IMR-90 (cell line): ENCODE measurements at regions not wholly inside any gene's neighbourhood (a gene's known extent, or its start where the extent isn't known, plus 50 kb on each side); places are given as distances from the start of the nearest gene placed in this dataset.

Experiments
- ATAC-seq: fragments of 200-7000 bp; cut with Tn5 transposase; 2 replicates; pipeline ENCODE4 v1.9.1; 2020; ENCODE audit warnings: low read depth, mild to moderate bottlenecking, moderate library complexity
- BruUV-seq: library from RNA; stranded (reverse); fragments of 400-500 nt; replicated peaks from 2 replicates; lab custom pipeline; 2021; lab: Mats Ljungman, UMichigan
- CTCF ChIA-PET: fragments of 300-600 bp; formaldehyde crosslinking; extraction: SDS; loops from one replicate; lab custom pipeline; 2021; ENCODE audit warnings: antibody characterized with exemption; lab: Yijun Ruan, JAX
- POLR2A ChIA-PET: fragments of 300-600 bp; sonication (Branson Sonifier 250); formaldehyde crosslinking; loops from one replicate; lab custom pipeline; 2022; ENCODE audit warnings: antibody characterized with exemption; ENCODE audit not compliant: unreplicated experiment; lab: Charles Lee
- DNase-seq: peaks from one replicate; pipeline ENCODE4 v3.0.0; 2013
- H2AFZ ChIP-seq: replicated peaks from 2 replicates; pipeline ENCODE3; 2013; ENCODE audit warnings: low read length, mild to moderate bottlenecking; ENCODE audit not compliant: poor library complexity
- H2AK5ac ChIP-seq: 2 replicates; pipeline ENCODE4 v1.6.1; 2013; ENCODE audit warnings: low read depth, low read length, inconsistent platforms
- H2AK9ac ChIP-seq: replicated peaks from 2 replicates; pipeline ENCODE3; 2013; ENCODE audit warnings: mild to moderate bottlenecking, low read depth, low read length, moderate library complexity; ENCODE audit not compliant: poor library complexity
- H2BK120ac ChIP-seq: 2 replicates; pipeline ENCODE4 v1.6.1; 2013; ENCODE audit warnings: low read depth, low read length, inconsistent platforms
- H2BK15ac ChIP-seq: 3 replicates; pipeline ENCODE4 v1.6.1; 2013; ENCODE audit warnings: low read depth, low read length, inconsistent platforms
- H2BK20ac ChIP-seq: 2 replicates; pipeline ENCODE4 v1.6.1; 2013; ENCODE audit warnings: low read depth, mild to moderate bottlenecking, inconsistent platforms, low read length, moderate library complexity
- H2BK5ac ChIP-seq: 2 replicates; pipeline ENCODE4 v1.6.1; 2013; ENCODE audit warnings: mild to moderate bottlenecking, low read depth, low read length, inconsistent platforms; ENCODE audit not compliant: poor library complexity, severe bottlenecking
- H3K14ac ChIP-seq: replicated peaks from 2 replicates; pipeline ENCODE4 v1.6.1; 2013; ENCODE audit warnings: low read depth, low read length, inconsistent platforms
- H3K18ac ChIP-seq: 2 replicates; pipeline ENCODE4 v1.6.1; 2013; ENCODE audit warnings: low read depth, low read length, control low read depth
- H3K23ac ChIP-seq: 2 replicates; pipeline ENCODE4 v1.6.1; 2013; ENCODE audit warnings: low read depth, low read length, inconsistent platforms
- H3K27ac ChIP-seq: 2 replicates; pipeline ENCODE4 v1.5.1; 2013; ENCODE audit warnings: mild to moderate bottlenecking, control low read depth, low read length; ENCODE audit not compliant: insufficient read depth
- H3K27me3 ChIP-seq: 2 replicates; pipeline ENCODE4 v1.6.1; 2013; ENCODE audit warnings: low read length; ENCODE audit not compliant: control insufficient read depth, insufficient read depth
- H3K36me3 ChIP-seq: 2 replicates; pipeline ENCODE4 v1.6.1; 2013; ENCODE audit warnings: low read length, mixed read lengths; ENCODE audit not compliant: control insufficient read depth, insufficient read depth
- H3K4ac ChIP-seq: 2 replicates; pipeline ENCODE4 v1.6.1; 2013; ENCODE audit warnings: low read depth, low read length, inconsistent platforms
- H3K4me1 ChIP-seq: 2 replicates; pipeline ENCODE4 v1.6.1; 2013; ENCODE audit warnings: low read length, mixed read lengths; ENCODE audit not compliant: control insufficient read depth, insufficient read depth
- H3K4me2 ChIP-seq: 2 replicates; pipeline ENCODE4 v1.6.1; 2013; ENCODE audit warnings: low read depth, mild to moderate bottlenecking, control low read depth, low read length, moderate library complexity
- H3K4me3 ChIP-seq: 2 replicates; pipeline ENCODE4 v1.5.1; 2013; ENCODE audit warnings: low read depth, mild to moderate bottlenecking, control low read depth, low read length, moderate library complexity; ENCODE audit not compliant: insufficient read depth
- H3K56ac ChIP-seq: 2 replicates; pipeline ENCODE4 v1.6.1; 2013; ENCODE audit warnings: low read length, inconsistent platforms; ENCODE audit not compliant: insufficient read depth; ENCODE audit errors: extremely low read depth
- H3K79me1 ChIP-seq, 2 experiments: 2 replicates each; pipeline ENCODE4 v1.6.1; 2013; ENCODE audit warnings: low read length in 2 of 2, inconsistent platforms in 1 of 2, low read depth in 1 of 2
- H3K9ac ChIP-seq: 2 replicates; pipeline ENCODE4 v1.6.1; 2013; ENCODE audit warnings: low read depth, low read length, control low read depth
- H3K9me1 ChIP-seq: 2 replicates; pipeline ENCODE4 v1.6.1; 2013; ENCODE audit warnings: low read length, inconsistent platforms; ENCODE audit not compliant: insufficient read depth
- H3K9me3 ChIP-seq: 2 replicates; pipeline ENCODE4 v1.6.1; 2013; ENCODE audit warnings: low read length; ENCODE audit not compliant: control insufficient read depth, insufficient read depth
- H4K20me1 ChIP-seq: 2 replicates; pipeline ENCODE4 v1.6.1; 2013; ENCODE audit warnings: low read length, inconsistent platforms; ENCODE audit not compliant: insufficient read depth
- H4K5ac ChIP-seq: 2 replicates; pipeline ENCODE4 v1.6.1; 2013; ENCODE audit warnings: mild to moderate bottlenecking, low read depth, low read length, control low read depth
- H4K8ac ChIP-seq, 2 experiments: 2 replicates each; pipeline ENCODE4 v1.6.1; 2013; ENCODE audit warnings: low read depth in 2 of 2, low read length in 2 of 2, control low read depth in 1 of 2, inconsistent platforms in 1 of 2
- H4K91ac ChIP-seq: 2 replicates; pipeline ENCODE4 v1.6.1; 2013; ENCODE audit warnings: low read depth, low read length, inconsistent platforms; ENCODE audit not compliant: insufficient read depth
- BHLHE40 ChIP-seq: fragments of 150-350 bp; IDR thresholded peaks from 2 replicates; pipeline ENCODE4 v1.6.1; 2016; ENCODE audit warnings: mild to moderate bottlenecking, low read depth, low read length
- FOS ChIP-seq: fragments of 150-350 bp; IDR thresholded peaks from 2 replicates; pipeline ENCODE4 v1.6.1; 2016; ENCODE audit warnings: low read depth, low read length
- MXI1 ChIP-seq: IDR thresholded peaks from 2 replicates; pipeline ENCODE4 v1.6.1; 2012; ENCODE audit warnings: low read depth, mild to moderate bottlenecking, low read length, moderate library complexity, borderline replicate concordance
- RAD21 ChIP-seq: IDR thresholded peaks from 2 replicates; pipeline ENCODE4 v1.6.1; 2012; ENCODE audit warnings: low read length, improper control_type of control experiment
- RFX5 ChIP-seq: IDR thresholded peaks from 2 replicates; pipeline ENCODE4 v1.8.0; 2012; ENCODE audit warnings: low read depth, mild to moderate bottlenecking, low read length, moderate library complexity
- WGBS, 2 experiments: methylation state at CpG; one replicate each; pipeline versions ENCODE4 v1.1.5 to v1.1.7; 2013; ENCODE audit warnings: missing lambda C conversion rate in 2 of 2; ENCODE audit not compliant: insufficient read length in 1 of 2; ENCODE audit errors: extremely low coverage in 2 of 2; 5-methylcytosine and 5-hydroxymethylcytosine counted together
- dilution Hi-C: fragments of 300-500 bp; cut with HindIII; formaldehyde crosslinking; loops from one replicate; pipeline ENCODE4 v1.14.3; 2018; ENCODE audit warnings: low sequenced_read_pairs; ENCODE audit not compliant: unreplicated experiment
- in situ Hi-C: fragments of 300-500 bp; cut with MboI; formaldehyde crosslinking; loops from 3 replicates; pipeline ENCODE4 v1.14.3; 2019; ENCODE audit warnings: low sequenced_read_pairs, inconsistent platforms, mixed read lengths
- intact Hi-C: fragments of 100-400 bp; cut with micrococcal nuclease; formaldehyde crosslinking; loops from 2 replicates; pipeline ENCODE4 v1.10.0; 2022
- TF ChIP-seq, protein P1 (sequence below): fragments of 150-350 bp; IDR thresholded peaks from 2 replicates; pipeline ENCODE4 v1.6.1; 2017; ENCODE audit warnings: mild to moderate bottlenecking, antibody characterized with exemption, low read length, low read depth
- TF ChIP-seq, protein P2 (sequence below): fragments of 150-350 bp; IDR thresholded peaks from 2 replicates; pipeline ENCODE4 v1.6.1; 2016; ENCODE audit warnings: low read depth, mild to moderate bottlenecking, low read length, moderate library complexity, borderline replicate concordance

DNA sequence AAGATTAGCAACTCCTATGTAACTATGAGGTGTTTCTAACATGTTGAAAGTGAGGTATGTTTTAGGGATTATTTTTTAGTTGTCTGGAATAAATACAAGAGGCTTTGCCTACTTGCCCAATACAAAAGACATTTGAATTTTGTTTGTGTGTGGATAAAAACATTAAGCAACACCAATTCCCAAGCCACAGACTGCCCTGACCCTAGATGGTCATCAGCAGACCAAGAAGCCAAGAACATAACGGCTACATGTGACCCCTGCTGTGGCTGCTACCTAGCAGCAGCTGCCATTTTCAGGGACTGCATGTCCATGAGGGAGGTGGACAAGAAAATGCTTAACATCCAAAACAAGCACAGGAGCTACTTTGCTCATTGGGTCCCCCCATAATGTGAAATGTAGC is 70.5 kb upstream of the QRFPR start:
- dilution Hi-C loops, result no loop called here
- TF ChIP-seq MXI1 (no peak), FOS (no peak), BHLHE40 (no peak), RAD21 (no peak), RFX5 (no peak)
- TF ChIP-seq, protein P1, sequence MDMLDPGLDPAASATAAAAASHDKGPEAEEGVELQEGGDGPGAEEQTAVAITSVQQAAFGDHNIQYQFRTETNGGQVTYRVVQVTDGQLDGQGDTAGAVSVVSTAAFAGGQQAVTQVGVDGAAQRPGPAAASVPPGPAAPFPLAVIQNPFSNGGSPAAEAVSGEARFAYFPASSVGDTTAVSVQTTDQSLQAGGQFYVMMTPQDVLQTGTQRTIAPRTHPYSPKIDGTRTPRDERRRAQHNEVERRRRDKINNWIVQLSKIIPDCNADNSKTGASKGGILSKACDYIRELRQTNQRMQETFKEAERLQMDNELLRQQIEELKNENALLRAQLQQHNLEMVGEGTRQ, result no peak
- TF ChIP-seq, protein P2, sequence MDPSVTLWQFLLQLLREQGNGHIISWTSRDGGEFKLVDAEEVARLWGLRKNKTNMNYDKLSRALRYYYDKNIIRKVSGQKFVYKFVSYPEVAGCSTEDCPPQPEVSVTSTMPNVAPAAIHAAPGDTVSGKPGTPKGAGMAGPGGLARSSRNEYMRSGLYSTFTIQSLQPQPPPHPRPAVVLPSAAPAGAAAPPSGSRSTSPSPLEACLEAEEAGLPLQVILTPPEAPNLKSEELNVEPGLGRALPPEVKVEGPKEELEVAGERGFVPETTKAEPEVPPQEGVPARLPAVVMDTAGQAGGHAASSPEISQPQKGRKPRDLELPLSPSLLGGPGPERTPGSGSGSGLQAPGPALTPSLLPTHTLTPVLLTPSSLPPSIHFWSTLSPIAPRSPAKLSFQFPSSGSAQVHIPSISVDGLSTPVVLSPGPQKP, result no peak

More for the DNA sequence above, 70.5 kb upstream of the QRFPR start:
- Histone ChIP-seq H3K4ac (no peak overlapping the region), H2BK120ac (no peak overlapping the region), H3K9me1 (no peaks in the 10 kb centered on the region), H3K56ac (no peak overlapping the region), H3K4me3 (no peak overlapping the region), H4K20me1 (no peaks in the 10 kb centered on the region), H2AFZ (no peak overlapping the region), H2BK20ac (no peak overlapping the region), H3K36me3 (no peaks in the 10 kb centered on the region), H3K4me2 (no peak overlapping the region), H3K9me3 (no peaks in the 10 kb centered on the region), H3K18ac (no peak overlapping the region), H2AK5ac (no peak overlapping the region), H3K79me1 (no peaks in the 10 kb centered on the region), H4K5ac (no peak overlapping the region), H3K27ac (no peak overlapping the region), H3K4me1 (no peaks in the 10 kb centered on the region), H3K27me3 (peaks cover 6% of the 10 kb centered on the region), H2AK9ac (no peak overlapping the region), H2BK15ac (no peak overlapping the region), H2BK5ac (no peak overlapping the region), H3K14ac (no peak overlapping the region), H4K8ac (no peak overlapping the region), H3K23ac (no peak overlapping the region), H3K9ac (no peak overlapping the region), H4K91ac (no peak overlapping the region)
- WGBS, 2 experiments, result no CpG with 5 or more reads among the region's 1 CpG
- CTCF ChIA-PET, result no interaction called here
- POLR2A ChIA-PET, result no interaction called here
- intact Hi-C loops (no loop called here), in situ Hi-C loops (no loop called here)
- BruUV-seq, result no TSS peak
- DNase-seq (no peak), ATAC-seq (no peak)
